ENCODE measurements at regions not wholly inside any gene's neighbourhood (a gene's known extent, or its start where the extent isn't known, plus 50 kb on each side); places are given as distances from the start of the nearest gene placed in this dataset.

DNA sequence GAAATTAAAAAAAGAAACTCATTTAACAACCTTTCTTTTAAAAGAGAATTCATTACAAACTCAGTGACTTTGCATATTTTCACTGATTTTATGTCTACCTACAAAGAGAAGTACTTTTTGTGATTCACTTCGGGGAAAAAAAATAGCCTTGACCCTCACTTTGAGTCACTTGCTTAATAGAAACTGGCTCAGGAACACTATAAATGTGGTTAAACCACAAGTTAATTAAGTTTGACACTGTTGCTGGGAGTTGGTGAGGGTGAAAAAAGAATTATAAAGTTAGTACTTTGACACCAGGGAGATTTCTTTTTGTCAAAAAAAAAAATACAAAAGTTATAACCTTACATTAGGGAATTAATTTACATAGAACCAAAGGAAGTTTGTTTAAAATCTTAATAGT is 810.9 kb downstream of the NR2F2 start:
- H3K27me3 Mint-ChIP-seq (ENCODE audit: low read depth): no peaks in the 10 kb centered on the region
- ATAC-seq (no peak), DNase-seq (ENCODE audit: low spot score) (no peak)
- H3K27ac Mint-ChIP-seq: no peak overlapping the region
- no peaks in the 10 kb centered on the region for H3K36me3 Mint-ChIP-seq
- H3K4me1 Mint-ChIP-seq: no peaks in the 10 kb centered on the region
- H3K9me3 Mint-ChIP-seq: peaks cover 11% of the 10 kb centered on the region
- POLR2A ChIA-PET: no interaction called here
- H3K4me3 Mint-ChIP-seq: no peak overlapping the region
- TF ChIP-seq, protein P1, sequence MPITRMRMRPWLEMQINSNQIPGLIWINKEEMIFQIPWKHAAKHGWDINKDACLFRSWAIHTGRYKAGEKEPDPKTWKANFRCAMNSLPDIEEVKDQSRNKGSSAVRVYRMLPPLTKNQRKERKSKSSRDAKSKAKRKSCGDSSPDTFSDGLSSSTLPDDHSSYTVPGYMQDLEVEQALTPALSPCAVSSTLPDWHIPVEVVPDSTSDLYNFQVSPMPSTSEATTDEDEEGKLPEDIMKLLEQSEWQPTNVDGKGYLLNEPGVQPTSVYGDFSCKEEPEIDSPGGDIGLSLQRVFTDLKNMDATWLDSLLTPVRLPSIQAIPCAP (CRISPR knock-in tag; IDR thresholded peaks at IDR 0.05): no peak
- TF ChIP-seq, protein P2, sequence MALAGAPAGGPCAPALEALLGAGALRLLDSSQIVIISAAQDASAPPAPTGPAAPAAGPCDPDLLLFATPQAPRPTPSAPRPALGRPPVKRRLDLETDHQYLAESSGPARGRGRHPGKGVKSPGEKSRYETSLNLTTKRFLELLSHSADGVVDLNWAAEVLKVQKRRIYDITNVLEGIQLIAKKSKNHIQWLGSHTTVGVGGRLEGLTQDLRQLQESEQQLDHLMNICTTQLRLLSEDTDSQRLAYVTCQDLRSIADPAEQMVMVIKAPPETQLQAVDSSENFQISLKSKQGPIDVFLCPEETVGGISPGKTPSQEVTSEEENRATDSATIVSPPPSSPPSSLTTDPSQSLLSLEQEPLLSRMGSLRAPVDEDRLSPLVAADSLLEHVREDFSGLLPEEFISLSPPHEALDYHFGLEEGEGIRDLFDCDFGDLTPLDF (CRISPR knock-in tag; IDR thresholded peaks at IDR 0.05): no peak
- TF ChIP-seq, protein P3, sequence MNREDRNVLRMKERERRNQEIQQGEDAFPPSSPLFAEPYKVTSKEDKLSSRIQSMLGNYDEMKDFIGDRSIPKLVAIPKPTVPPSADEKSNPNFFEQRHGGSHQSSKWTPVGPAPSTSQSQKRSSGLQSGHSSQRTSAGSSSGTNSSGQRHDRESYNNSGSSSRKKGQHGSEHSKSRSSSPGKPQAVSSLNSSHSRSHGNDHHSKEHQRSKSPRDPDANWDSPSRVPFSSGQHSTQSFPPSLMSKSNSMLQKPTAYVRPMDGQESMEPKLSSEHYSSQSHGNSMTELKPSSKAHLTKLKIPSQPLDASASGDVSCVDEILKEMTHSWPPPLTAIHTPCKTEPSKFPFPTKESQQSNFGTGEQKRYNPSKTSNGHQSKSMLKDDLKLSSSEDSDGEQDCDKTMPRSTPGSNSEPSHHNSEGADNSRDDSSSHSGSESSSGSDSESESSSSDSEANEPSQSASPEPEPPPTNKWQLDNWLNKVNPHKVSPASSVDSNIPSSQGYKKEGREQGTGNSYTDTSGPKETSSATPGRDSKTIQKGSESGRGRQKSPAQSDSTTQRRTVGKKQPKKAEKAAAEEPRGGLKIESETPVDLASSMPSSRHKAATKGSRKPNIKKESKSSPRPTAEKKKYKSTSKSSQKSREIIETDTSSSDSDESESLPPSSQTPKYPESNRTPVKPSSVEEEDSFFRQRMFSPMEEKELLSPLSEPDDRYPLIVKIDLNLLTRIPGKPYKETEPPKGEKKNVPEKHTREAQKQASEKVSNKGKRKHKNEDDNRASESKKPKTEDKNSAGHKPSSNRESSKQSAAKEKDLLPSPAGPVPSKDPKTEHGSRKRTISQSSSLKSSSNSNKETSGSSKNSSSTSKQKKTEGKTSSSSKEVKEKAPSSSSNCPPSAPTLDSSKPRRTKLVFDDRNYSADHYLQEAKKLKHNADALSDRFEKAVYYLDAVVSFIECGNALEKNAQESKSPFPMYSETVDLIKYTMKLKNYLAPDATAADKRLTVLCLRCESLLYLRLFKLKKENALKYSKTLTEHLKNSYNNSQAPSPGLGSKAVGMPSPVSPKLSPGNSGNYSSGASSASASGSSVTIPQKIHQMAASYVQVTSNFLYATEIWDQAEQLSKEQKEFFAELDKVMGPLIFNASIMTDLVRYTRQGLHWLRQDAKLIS (CRISPR knock-in tag; IDR thresholded peaks at IDR 0.05; ENCODE audit: borderline replicate concordance): no peak
- TF ChIP-seq, protein P4, sequence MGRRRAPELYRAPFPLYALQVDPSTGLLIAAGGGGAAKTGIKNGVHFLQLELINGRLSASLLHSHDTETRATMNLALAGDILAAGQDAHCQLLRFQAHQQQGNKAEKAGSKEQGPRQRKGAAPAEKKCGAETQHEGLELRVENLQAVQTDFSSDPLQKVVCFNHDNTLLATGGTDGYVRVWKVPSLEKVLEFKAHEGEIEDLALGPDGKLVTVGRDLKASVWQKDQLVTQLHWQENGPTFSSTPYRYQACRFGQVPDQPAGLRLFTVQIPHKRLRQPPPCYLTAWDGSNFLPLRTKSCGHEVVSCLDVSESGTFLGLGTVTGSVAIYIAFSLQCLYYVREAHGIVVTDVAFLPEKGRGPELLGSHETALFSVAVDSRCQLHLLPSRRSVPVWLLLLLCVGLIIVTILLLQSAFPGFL (CRISPR knock-in tag; IDR thresholded peaks at IDR 0.05; ENCODE audit: borderline replicate concordance): no peak
- TF ChIP-seq, protein P5, sequence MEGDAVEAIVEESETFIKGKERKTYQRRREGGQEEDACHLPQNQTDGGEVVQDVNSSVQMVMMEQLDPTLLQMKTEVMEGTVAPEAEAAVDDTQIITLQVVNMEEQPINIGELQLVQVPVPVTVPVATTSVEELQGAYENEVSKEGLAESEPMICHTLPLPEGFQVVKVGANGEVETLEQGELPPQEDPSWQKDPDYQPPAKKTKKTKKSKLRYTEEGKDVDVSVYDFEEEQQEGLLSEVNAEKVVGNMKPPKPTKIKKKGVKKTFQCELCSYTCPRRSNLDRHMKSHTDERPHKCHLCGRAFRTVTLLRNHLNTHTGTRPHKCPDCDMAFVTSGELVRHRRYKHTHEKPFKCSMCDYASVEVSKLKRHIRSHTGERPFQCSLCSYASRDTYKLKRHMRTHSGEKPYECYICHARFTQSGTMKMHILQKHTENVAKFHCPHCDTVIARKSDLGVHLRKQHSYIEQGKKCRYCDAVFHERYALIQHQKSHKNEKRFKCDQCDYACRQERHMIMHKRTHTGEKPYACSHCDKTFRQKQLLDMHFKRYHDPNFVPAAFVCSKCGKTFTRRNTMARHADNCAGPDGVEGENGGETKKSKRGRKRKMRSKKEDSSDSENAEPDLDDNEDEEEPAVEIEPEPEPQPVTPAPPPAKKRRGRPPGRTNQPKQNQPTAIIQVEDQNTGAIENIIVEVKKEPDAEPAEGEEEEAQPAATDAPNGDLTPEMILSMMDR (IDR thresholded peaks at IDR 0.05): no peak
- TF ChIP-seq CREB1 (CRISPR knock-in tag; IDR thresholded peaks at IDR 0.05): no peak
- no peak for TF ChIP-seq PRRX2 (CRISPR knock-in tag; IDR thresholded peaks at IDR 0.05)
- TF ChIP-seq ATF1 (CRISPR knock-in tag; IDR thresholded peaks at IDR 0.05): no peak
- TF ChIP-seq, protein P6, sequence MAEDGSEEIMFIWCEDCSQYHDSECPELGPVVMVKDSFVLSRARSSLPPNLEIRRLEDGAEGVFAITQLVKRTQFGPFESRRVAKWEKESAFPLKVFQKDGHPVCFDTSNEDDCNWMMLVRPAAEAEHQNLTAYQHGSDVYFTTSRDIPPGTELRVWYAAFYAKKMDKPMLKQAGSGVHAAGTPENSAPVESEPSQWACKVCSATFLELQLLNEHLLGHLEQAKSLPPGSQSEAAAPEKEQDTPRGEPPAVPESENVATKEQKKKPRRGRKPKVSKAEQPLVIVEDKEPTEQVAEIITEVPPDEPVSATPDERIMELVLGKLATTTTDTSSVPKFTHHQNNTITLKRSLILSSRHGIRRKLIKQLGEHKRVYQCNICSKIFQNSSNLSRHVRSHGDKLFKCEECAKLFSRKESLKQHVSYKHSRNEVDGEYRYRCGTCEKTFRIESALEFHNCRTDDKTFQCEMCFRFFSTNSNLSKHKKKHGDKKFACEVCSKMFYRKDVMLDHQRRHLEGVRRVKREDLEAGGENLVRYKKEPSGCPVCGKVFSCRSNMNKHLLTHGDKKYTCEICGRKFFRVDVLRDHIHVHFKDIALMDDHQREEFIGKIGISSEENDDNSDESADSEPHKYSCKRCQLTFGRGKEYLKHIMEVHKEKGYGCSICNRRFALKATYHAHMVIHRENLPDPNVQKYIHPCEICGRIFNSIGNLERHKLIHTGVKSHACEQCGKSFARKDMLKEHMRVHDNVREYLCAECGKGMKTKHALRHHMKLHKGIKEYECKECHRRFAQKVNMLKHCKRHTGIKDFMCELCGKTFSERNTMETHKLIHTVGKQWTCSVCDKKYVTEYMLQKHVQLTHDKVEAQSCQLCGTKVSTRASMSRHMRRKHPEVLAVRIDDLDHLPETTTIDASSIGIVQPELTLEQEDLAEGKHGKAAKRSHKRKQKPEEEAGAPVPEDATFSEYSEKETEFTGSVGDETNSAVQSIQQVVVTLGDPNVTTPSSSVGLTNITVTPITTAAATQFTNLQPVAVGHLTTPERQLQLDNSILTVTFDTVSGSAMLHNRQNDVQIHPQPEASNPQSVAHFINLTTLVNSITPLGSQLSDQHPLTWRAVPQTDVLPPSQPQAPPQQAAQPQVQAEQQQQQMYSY (CRISPR knock-in tag; IDR thresholded peaks at IDR 0.05): no peak
- CTCF ChIA-PET: no interaction called here

DNA sequence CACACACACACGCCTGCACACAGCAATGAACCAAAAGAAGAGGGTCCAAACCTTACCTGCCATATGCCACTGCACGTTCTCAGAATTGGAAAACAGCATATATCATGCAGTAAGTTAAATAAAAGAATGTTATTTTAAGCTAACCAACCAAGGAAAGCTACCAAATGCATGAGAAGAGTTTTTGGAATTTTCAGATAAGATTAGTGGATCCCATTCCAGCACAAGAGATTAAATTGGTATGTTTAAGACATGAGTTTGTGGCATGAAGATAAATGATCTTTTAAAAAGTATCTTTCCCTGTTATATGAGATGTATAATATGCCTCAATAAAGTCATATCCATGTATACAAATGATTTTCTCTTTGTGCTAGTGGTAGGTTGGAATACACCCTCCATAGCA is 811.4 kb downstream of the NR2F2 start:
- peaks cover 8% of the 10 kb centered on the region for H3K9me3 Mint-ChIP-seq
- POLR2A ChIA-PET: no interaction called here
- DNase-seq (ENCODE audit: low spot score): no peak
- no peak overlapping the region for H3K4me3 Mint-ChIP-seq
- no peaks in the 10 kb centered on the region for H3K36me3 Mint-ChIP-seq
- no peak overlapping the region for H3K27ac Mint-ChIP-seq
- ATAC-seq: no peak
- no peaks in the 10 kb centered on the region for H3K27me3 Mint-ChIP-seq (ENCODE audit: low read depth)
- CTCF ChIA-PET: no interaction called here
- H3K4me1 Mint-ChIP-seq: no peaks in the 10 kb centered on the region
- TF ChIP-seq, protein P2 (CRISPR knock-in tag; IDR thresholded peaks at IDR 0.05): no peak
- TF ChIP-seq ZNF121 (CRISPR knock-in tag; IDR thresholded peaks at IDR 0.05) (no peak), KAT7 (CRISPR knock-in tag; IDR thresholded peaks at IDR 0.05; ENCODE audit: borderline replicate concordance) (no peak), NR1H2 (CRISPR knock-in tag; IDR thresholded peaks at IDR 0.05) (no peak), ZBTB21 (CRISPR knock-in tag; IDR thresholded peaks at IDR 0.05; ENCODE audit: borderline replicate concordance) (no peak), TCF7 (CRISPR knock-in tag; IDR thresholded peaks at IDR 0.05; ENCODE audit: low read depth) (no peak)
- TF ChIP-seq, protein P7, sequence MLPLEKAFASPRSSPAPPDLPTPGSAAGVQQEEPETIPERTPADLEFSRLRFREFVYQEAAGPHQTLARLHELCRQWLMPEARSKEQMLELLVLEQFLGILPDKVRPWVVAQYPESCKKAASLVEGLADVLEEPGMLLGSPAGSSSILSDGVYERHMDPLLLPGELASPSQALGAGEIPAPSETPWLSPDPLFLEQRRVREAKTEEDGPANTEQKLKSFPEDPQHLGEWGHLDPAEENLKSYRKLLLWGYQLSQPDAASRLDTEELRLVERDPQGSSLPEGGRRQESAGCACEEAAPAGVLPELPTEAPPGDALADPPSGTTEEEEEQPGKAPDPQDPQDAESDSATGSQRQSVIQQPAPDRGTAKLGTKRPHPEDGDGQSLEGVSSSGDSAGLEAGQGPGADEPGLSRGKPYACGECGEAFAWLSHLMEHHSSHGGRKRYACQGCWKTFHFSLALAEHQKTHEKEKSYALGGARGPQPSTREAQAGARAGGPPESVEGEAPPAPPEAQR (CRISPR knock-in tag; IDR thresholded peaks at IDR 0.05): no peak

Measured in WTC11 (cell line).